PC-3 (cell line): ENCODE measurements at regions not wholly inside any gene's neighbourhood (a gene's known extent, or its start where the extent isn't known, plus 50 kb on each side); places are given as distances from the start of the nearest gene placed in this dataset.
A peak's percentile ranks its signal among the peaks of the same experiment; 100 is the strongest.

Experiments
- ATAC-seq: fragments of 200-7000 bp; cut with Tn5 transposase; 2 replicates; pipeline ENCODE4 v1.9.1; 2020; ENCODE audit warnings: mild to moderate bottlenecking, moderate library complexity
- BruUV-seq: library from RNA; stranded (reverse); fragments of 400-500 nt; replicated peaks from 2 replicates; lab custom pipeline; 2021; lab: Mats Ljungman, UMichigan
- CTCF ChIA-PET: fragments of 300-600 bp; sonication (Branson Sonifier 250); formaldehyde crosslinking; loops from one replicate; lab custom pipeline; 2022; ENCODE audit warnings: antibody characterized with exemption; lab: Charles Lee
- POLR2A ChIA-PET: fragments of 300-600 bp; sonication (Branson Sonifier 250); formaldehyde crosslinking; loops from one replicate; lab custom pipeline; 2022; ENCODE audit warnings: antibody characterized with exemption; ENCODE audit not compliant: unreplicated experiment; lab: Charles Lee
- DNase-seq: peaks from one replicate; pipeline ENCODE4 v3.0.0-alpha.2; 2015
- H2AFZ ChIP-seq: fragments of 300-600 bp; sonication (generic); 2 replicates; pipeline ENCODE4 v1.6.0; 2016; ENCODE audit warnings: antibody characterized with exemption, low read length
- H3F3A ChIP-seq: fragments of 300-600 bp; sonication (generic); one replicate; pipeline ENCODE4 v1.6.0; 2017; ENCODE audit warnings: antibody characterized with exemption, low read length, control low read depth, mild to moderate bottlenecking; ENCODE audit not compliant: unreplicated experiment
- H3K27ac ChIP-seq: fragments of 300-600 bp; sonication (generic); 2 replicates; pipeline ENCODE4 v1.5.1; 2016; ENCODE audit warnings: mild to moderate bottlenecking, low read length
- H3K27me3 ChIP-seq: fragments of 300-600 bp; sonication (generic); 2 replicates; pipeline ENCODE4 v1.6.1; 2016; ENCODE audit warnings: low read length, mixed read lengths
- H3K36me3 ChIP-seq: fragments of 300-600 bp; sonication (generic); 2 replicates; pipeline ENCODE4 v1.6.1; 2016; ENCODE audit warnings: low read depth, mixed run types, low read length, mixed read lengths
- H3K4me1 ChIP-seq: fragments of 300-600 bp; sonication (generic); 2 replicates; pipeline ENCODE4 v1.5.1; 2016; ENCODE audit warnings: low read length; ENCODE audit not compliant: insufficient read depth
- H3K4me2 ChIP-seq: fragments of 300-600 bp; sonication (generic); 2 replicates; pipeline ENCODE4 v1.6.0; 2016; ENCODE audit warnings: low read length
- H3K4me3 ChIP-seq: fragments of 300-600 bp; sonication (generic); 2 replicates; pipeline ENCODE4 v1.5.1; 2016; ENCODE audit warnings: mild to moderate bottlenecking, low read length, mixed read lengths
- H3K79me2 ChIP-seq: fragments of 300-600 bp; sonication (generic); 2 replicates; pipeline ENCODE4 v1.6.1; 2017; ENCODE audit warnings: low read length, mixed read lengths
- H3K9ac ChIP-seq: fragments of 300-600 bp; sonication (generic); 2 replicates; pipeline ENCODE4 v1.6.0; 2016; ENCODE audit warnings: mild to moderate bottlenecking, low read length
- H3K9me2 ChIP-seq: fragments of 300-600 bp; sonication (generic); replicated peaks from 2 replicates; pipeline ENCODE4 v1.6.1; 2016; ENCODE audit warnings: mixed run types, low read length, mixed read lengths
- H3K9me3 ChIP-seq: fragments of 300-600 bp; sonication (generic); 2 replicates; pipeline ENCODE4 v1.6.1; 2016; ENCODE audit warnings: low read length, mixed read lengths
- H4K20me1 ChIP-seq: fragments of 300-600 bp; sonication (generic); 2 replicates; pipeline ENCODE4 v1.6.1; 2016; ENCODE audit warnings: low read length, mixed read lengths
- EZH2 ChIP-seq: fragments of 300-600 bp; sonication (generic); IDR thresholded peaks from one replicate; pipeline ENCODE4 v1.6.1; 2017; ENCODE audit warnings: antibody characterized with exemption, mild to moderate bottlenecking, low read length; ENCODE audit not compliant: unreplicated experiment
- EZH2phosphoT487 ChIP-seq: fragments of 300-600 bp; sonication (generic); IDR thresholded peaks from 2 replicates; pipeline ENCODE4 v1.6.1; 2018; ENCODE audit warnings: mild to moderate bottlenecking, antibody characterized with exemption, low read length, borderline replicate concordance
- intact Hi-C: fragments of 100-400 bp; cut with micrococcal nuclease; formaldehyde crosslinking; loops from 2 replicates; pipeline ENCODE4 v1.9.0; 2023
- TF ChIP-seq, protein P1 (sequence below): fragments of 300-600 bp; sonication (generic); conservative IDR thresholded peaks from 2 replicates; pipeline ENCODE4 v1.5.1; 2017; ENCODE audit warnings: antibody characterized with exemption, low read depth, mild to moderate bottlenecking, low read length

DNA sequence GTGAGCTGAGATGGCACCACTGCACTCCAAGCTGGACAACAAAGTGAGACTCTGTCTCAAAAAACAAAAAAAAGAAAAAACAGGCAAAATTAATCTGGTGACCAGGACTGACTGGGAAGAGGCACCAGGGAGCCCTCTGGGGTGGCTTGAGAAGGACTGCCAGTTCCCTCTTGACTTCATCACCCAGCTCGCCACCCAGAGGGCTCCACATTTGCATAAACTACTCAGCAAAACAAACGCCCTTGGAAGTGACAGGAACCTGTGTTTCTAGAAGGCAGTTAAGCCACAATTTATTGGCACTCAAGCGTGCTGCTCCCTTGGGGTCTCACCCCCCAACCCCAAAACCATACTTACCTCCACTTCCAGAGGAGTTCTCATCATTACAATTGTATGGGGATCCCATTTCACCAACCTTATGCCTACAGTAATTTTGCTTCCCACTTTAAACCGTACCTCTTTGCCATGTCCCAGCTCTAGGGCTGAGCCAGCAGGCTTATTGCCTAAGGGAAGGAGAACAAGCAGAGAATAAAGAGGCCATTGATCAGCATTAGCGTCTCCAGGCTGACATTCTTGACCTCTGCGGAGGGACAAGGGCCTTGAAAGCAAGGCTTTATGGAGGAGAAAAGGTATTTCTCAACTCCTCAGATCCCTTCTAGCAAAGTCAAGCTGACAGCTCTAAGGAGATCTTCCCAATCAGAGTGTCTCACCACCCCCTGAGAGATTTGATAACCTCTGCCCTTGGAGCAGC lies 357.4 kb downstream of the SHQ1 start:
- Histone ChIP-seq H3K27me3 (no peaks in the 10 kb centered on the region), H3K4me1 (peaks cover 36% of the 10 kb centered on the region), H3K36me3 (no peaks in the 10 kb centered on the region), H3K9ac (no peak overlapping the region), H3F3A (no peaks in the 10 kb centered on the region), H4K20me1 (no peaks in the 10 kb centered on the region), H3K9me3 (no peaks in the 10 kb centered on the region), H3K79me2 (no peaks in the 10 kb centered on the region), H3K9me2 (no peaks in the 10 kb centered on the region), H3K4me3 (no peak overlapping the region), H3K27ac (no peak overlapping the region), H2AFZ (no peak overlapping the region), H3K4me2 (no peak overlapping the region)
- DNase-seq: no peak
- intact Hi-C loops: no loop called here
- BruUV-seq: no TSS peak
- POLR2A ChIA-PET: no interaction called here
- CTCF ChIA-PET: no interaction called here
- ATAC-seq: no peak
- TF ChIP-seq EZH2phosphoT487 (no peak), EZH2 (no peak)
- TF ChIP-seq, protein P1, sequence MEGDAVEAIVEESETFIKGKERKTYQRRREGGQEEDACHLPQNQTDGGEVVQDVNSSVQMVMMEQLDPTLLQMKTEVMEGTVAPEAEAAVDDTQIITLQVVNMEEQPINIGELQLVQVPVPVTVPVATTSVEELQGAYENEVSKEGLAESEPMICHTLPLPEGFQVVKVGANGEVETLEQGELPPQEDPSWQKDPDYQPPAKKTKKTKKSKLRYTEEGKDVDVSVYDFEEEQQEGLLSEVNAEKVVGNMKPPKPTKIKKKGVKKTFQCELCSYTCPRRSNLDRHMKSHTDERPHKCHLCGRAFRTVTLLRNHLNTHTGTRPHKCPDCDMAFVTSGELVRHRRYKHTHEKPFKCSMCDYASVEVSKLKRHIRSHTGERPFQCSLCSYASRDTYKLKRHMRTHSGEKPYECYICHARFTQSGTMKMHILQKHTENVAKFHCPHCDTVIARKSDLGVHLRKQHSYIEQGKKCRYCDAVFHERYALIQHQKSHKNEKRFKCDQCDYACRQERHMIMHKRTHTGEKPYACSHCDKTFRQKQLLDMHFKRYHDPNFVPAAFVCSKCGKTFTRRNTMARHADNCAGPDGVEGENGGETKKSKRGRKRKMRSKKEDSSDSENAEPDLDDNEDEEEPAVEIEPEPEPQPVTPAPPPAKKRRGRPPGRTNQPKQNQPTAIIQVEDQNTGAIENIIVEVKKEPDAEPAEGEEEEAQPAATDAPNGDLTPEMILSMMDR: no peak

DNA sequence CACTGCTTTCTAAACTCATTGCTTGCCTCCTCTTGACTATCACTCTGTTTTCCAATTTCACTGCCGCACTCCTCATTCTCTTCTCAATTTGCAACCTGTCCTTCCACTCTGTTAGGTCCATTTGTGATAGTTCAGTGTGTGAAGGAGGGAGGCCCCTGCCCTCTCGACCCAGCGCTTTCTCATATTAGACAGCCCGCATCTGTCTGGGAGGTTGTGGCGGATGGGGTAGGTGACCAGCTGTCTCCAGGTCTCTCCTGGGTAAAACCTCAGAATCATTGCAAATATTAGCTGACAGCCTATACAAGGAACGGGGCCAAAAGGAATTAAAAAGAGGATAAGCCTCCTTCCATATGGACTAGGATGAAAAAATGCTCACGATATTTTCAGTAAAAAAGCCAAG lies 358.3 kb downstream of the SHQ1 start:
- H3K27ac ChIP-seq: no peak overlapping the region
- H3K4me2 ChIP-seq: no peak overlapping the region
- intact Hi-C loops: no loop called here
- no peaks in the 10 kb centered on the region for H3K79me2 ChIP-seq
- TF ChIP-seq, protein P1: no peak
- TF ChIP-seq EZH2phosphoT487: no peak
- no peak for TF ChIP-seq EZH2
- ChIA-PET CTCF (no interaction called here), POLR2A (no interaction called here)
- no peak overlapping the region for H3K4me3 ChIP-seq
- no peak overlapping the region for H2AFZ ChIP-seq
- peaks cover 36% of the 10 kb centered on the region for H3K4me1 ChIP-seq
- H3K9me2 ChIP-seq: no peaks in the 10 kb centered on the region
- no peak overlapping the region for H3K9ac ChIP-seq
- no peak for DNase-seq
- no peaks in the 10 kb centered on the region for H3K27me3 ChIP-seq
- no peaks in the 10 kb centered on the region for H3K9me3 ChIP-seq
- H3K36me3 ChIP-seq: no peaks in the 10 kb centered on the region
- no peaks in the 10 kb centered on the region for H3F3A ChIP-seq
- H4K20me1 ChIP-seq: no peaks in the 10 kb centered on the region
- no TSS peak for BruUV-seq
- ATAC-seq: no peak

DNA sequence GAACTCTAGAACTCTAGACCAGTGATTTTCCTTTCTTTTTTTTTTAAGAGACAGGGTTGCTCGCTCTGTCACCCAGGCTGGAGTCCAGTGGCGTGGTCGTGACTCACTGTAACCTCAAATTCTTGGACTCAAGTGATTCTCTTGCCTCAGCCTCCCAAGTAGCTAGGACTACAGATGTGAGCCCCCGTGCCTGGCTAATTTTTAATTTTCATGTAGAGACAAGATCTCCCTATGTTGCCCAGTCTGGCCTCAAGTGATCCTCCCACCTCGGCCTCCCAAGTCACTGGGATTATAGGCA lies 359.6 kb downstream of the SHQ1 start:
- ChIA-PET POLR2A (no interaction called here), CTCF (no interaction called here)
- no peaks in the 10 kb centered on the region for H3K36me3 ChIP-seq
- no peaks in the 10 kb centered on the region for H3F3A ChIP-seq
- intact Hi-C loops: no loop called here
- no peak overlapping the region for H2AFZ ChIP-seq
- no peak overlapping the region for H3K4me2 ChIP-seq
- H3K4me3 ChIP-seq: no peak overlapping the region
- peaks cover 36% of the 10 kb centered on the region for H3K4me1 ChIP-seq
- no peaks in the 10 kb centered on the region for H3K79me2 ChIP-seq
- H4K20me1 ChIP-seq: no peaks in the 10 kb centered on the region
- H3K9ac ChIP-seq: no peak overlapping the region
- TF ChIP-seq, protein P1: no peak
- no peak overlapping the region for H3K27ac ChIP-seq
- H3K9me2 ChIP-seq: no peaks in the 10 kb centered on the region
- ATAC-seq (no peak), DNase-seq (peak; percentile 51)
- no TSS peak for BruUV-seq
- H3K9me3 ChIP-seq: no peaks in the 10 kb centered on the region
- H3K27me3 ChIP-seq: no peaks in the 10 kb centered on the region
